GM19351 (cell line): ENCODE measurements at regions not wholly inside any gene's neighbourhood (a gene's known extent, or its start where the extent isn't known, plus 50 kb on each side); places are given as distances from the start of the nearest gene placed in this dataset.

ENCODE experiments used
- ATAC-seq: cut with Tn5 transposase; IDR thresholded peaks from one replicate; pipeline ENCODE4 v1.9.1; 2021; ENCODE audit warnings: mild to moderate bottlenecking, moderate library complexity; ENCODE audit not compliant: unreplicated experiment

DNA sequence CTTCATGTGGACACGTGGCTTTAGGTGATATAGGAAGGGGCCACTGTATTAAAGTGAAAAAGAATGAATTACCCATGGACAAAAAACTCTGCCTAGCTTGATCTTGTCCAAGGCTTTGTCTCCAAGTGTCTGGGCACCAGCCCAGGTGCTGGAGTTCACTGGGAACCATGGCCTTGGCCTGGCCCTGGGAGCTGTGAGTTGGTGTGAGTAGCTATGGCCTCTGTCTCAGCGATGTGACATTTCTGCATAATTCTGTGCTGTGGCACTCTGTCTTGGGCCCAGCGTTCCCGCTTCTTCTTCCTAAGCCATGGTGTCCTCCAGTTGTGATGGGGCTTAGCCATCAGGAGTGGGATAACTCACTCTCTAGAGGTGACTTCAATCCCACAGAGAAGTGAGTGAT lies 119.0 kb upstream of the PPP2R2D start:
- ATAC-seq = no peak

DNA sequence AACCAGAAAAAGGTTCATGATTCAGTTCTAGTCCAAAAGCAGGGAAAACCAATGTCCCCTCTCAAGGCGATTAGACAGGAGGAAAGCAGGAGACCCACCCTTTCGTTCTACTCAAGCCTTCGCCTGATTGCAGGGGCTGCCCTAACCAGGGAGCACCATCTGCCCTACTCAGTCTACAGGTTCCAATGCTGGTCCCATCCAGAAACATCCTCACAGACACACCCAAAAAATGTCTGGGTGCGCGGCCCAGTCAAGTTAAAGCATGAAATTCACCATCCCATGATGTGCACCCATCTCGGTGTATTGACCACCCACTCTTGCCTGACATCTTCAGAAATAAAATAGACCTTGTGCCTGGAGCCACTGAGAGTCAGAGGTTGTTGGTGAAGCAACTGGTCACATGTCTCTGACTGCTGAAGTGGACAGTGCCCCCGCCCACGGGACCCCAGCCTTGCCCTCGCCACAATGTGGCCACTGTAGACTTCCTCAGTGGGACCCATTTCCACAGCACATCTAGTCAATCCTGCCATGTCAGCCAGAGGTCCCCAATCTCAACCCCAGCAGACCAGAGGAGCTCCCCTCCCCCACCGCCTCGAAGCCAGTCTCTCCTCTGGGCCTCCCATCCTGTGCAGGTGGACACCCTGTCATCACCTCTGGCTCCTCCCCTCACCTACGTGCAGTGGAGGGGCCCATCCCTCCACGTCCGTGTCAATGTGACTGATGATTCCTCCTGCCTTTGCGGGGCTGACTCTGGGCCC lies 116.3 kb upstream of the PPP2R2D start:
- no peak for ATAC-seq

DNA sequence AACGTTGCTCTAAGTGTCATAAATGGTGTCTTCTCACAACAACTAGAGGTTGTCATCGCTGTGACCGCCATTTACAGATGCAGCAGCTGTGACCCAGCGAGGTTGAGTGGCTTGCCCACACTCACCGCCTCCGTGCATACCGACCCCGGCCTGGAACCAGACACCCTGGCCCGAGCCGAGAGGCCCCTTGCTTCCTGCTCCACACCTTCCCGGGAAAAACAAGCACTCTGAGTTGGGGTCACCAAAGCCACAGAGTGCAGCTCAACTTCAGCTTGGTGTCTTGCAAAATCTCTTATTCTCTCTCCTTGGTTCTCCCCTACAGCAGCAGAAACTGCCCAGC lies 115.7 kb upstream of the PPP2R2D start:
- ATAC-seq = no peak

DNA sequence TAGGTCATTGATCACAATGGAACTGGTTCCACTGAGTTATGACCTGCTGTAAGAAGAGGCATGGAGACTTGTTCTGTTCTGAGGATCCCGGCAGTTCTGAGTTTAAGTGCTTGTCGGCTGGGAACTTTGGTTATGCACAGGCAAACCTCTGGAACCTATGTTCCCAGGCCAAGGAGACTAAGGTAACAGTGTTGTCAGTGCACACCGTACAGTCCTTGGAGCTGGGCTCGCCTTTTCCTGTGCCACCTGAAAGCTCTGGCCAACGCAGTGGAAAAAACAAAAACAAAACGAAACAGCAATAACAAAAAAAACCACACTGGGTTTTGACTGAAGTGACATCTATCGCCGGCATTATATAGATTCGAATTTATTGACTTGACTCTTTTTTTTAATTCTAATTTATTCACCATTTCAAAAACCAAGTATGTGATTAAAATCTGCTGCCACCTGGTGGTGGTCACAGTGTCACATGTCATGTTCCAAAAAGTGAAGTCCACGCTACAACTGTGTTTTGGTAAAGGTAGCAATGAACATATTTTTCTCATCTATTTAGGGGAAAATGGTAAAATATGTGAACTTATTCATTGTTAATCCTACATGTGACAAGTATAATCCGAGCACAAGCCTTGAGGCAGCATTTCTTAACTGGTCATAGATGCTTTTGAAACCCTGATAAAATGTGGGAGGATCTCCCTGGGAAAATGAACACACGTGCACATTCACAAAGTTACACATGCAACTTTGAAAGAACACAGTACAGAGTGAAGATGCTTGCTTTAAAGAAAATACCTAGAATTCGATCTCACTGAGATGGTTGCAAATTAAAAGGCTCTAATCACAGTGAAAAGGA lies 113.8 kb upstream of the PPP2R2D start:
- ATAC-seq = no peak

DNA sequence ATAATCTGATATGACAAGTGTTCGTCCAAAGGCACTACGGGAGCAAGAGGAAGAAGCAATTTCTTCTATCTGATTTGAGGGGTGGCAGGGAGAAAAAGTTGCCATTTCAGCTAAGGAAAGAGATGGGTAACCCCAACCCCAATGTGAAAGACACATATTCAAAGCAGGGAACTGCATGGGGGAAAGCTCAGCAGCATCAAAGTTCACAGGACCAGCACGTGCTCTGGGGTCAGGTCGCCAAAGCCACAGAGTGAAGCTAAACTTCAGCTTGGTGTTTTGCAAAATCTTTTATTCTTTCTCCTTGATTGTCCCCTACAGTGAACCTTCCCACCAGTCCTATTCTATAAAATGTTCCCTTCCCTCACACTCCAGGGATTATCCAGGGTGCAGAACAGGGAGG lies 112.8 kb upstream of the PPP2R2D start:
- ATAC-seq = no peak

DNA sequence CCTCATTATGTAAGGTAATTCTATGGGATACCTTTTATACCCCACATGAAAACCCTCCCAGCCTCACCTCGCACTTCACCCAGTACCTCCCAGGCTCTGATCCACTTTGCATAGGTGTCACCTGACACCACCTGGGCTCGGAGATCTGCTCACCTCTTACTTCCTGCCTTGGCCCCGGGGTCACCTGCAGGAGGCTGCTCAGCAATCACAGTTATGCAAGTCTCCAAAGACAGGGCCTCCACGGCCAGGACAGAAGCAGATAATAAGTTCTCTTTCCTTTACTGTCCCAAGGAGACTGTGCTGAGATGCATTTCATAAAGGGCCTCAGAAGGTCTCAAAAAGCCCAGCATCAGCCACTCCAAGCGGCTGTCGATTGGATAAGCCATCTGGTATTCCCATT lies 112.4 kb upstream of the PPP2R2D start:
- no peak for ATAC-seq

DNA sequence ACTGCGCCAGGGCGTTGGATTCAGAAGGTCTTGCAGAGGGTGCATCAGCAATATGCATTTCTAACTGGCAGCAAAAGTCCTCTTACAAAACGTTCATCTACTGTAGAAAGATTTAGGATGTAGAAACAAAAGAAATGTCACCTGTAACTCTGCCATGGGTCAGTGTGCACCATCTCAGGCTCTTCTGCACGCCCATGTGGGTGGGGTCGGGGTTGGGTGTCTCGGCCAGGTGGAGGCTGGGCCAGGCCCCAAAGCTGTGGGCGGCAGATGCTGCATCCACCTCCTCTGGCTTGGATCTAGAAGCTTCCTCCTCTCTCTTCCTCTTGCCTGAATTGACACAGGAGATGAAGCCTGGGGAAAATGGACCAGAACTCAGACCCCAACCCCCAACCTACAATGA lies 111.3 kb upstream of the PPP2R2D start:
- ATAC-seq = no peak

DNA sequence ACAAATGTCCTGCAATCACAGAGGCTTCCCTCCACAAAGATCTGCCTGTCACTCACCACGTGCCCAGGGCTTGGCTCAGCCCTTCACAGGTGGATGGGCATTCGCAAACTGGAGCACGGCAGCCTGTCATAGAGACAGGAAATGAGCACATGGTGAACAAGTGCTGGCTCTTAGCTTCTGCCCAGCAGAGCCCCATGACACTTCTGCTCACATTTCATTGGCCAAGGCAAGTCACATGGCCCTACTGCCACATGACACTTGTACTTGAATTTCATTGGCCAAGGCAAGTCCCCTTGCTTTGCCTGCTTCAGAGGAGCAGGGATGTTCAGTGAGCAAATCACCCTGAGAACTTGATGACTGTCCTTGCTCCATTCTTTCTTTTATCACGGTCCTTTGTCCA lies 110.8 kb upstream of the PPP2R2D start:
- ATAC-seq = no peak

DNA sequence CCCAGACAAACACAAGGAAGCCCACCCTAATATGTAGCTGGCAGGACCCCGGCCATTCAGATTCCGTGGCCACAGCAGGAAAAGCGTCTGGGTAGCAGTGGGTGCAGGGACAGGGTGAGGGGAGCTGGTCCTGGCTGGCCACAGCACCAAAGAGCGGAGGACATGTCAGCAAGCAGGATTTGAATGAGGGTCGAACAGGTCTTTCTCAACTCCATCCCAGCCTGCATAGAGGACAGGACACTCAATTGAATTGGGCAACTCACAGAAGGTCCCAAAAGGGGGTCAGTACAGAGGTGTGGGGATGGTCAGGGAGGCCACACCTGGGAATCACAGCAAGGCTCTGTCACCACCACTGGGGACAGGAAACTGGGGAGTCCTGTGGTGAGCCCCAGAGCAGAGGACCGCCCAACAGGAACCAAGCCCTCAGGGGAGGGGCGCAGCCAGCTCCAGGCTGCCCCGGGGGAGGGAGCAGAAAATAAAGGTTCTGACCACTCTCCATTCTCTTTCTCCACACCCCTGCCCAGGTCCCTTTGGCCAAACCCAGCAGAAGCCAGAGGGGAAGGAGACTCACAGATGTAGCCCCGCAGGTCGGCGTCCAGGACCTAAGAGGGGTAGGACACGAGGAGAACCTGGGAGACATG lies 108.7 kb upstream of the PPP2R2D start:
- ATAC-seq = no peak

DNA sequence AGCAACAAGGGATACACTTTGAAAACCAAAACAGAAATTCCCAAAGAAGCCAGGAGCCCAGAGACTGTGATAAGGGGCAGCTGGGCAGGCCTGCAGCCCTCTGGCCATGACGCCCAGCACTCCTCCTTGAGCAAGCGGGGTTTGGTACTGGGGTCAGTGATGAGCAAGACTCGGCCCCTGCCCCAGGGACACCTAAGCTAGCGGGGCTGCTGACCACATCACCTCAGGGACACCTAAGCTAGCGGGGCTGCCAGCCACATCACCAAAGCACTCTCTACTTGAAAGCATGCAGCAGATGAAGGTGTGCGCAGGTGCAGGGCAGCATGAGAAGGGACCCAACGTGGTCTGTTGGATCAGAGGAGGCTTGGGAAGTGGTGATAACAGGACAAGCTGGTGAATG lies 108.0 kb upstream of the PPP2R2D start:
- ATAC-seq = no peak

DNA sequence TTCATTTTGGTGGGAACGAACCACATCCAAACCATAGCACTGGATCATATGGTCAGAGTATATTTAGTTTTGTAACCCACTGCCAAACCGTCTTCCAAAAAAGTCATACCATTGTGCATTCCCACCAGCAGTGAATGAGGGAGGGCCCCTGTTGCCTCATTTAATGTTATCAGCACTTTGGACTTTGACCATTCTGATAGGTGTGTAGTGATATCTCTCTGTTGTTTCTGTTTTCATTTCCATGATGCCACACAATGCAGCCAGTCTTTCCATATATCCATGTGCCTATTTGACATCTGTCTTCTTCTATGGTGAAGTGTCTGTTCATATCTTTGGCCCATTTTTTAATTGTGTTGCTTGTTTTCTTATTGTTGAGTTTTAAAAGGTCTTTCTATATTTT lies 105.0 kb upstream of the PPP2R2D start:
- no peak for ATAC-seq

DNA sequence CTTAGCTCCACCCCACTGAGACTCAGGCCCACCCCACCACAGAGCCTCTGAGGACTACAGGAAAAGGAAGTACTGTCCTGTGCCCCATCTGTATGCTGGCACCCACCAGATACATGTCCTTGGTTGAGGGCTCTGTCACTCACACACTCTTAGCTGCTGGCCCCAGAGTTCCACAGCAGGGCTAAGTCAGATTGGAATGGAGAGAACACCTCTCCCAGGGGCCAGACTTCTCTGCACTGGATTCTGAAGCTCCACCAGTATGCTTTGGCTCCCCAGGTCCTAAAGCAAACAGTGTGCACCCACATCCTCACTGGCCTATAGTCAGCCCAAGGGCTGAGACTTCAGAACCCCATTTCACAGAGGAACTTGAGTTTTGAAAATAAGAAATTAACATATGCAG lies 103.2 kb upstream of the PPP2R2D start:
- no peak for ATAC-seq

DNA sequence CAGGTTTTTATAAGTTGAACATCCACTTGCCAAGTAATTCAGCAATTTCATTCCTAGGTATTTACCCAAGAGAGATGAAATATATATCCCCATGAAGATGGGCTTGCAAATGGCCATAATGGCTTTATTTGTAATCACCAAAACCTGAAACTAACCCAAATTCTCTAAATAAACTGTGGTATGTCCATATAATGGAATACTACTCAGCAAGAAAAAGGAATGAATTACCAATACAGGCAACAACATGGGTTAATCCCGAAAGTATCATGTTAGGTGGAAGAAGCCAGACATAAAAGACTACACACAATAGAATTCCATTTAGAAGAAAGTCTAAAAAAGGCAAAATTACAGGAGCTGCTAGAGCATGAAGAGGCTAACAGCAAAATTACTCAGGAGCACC lies 101.4 kb upstream of the PPP2R2D start:
- no peak for ATAC-seq

DNA sequence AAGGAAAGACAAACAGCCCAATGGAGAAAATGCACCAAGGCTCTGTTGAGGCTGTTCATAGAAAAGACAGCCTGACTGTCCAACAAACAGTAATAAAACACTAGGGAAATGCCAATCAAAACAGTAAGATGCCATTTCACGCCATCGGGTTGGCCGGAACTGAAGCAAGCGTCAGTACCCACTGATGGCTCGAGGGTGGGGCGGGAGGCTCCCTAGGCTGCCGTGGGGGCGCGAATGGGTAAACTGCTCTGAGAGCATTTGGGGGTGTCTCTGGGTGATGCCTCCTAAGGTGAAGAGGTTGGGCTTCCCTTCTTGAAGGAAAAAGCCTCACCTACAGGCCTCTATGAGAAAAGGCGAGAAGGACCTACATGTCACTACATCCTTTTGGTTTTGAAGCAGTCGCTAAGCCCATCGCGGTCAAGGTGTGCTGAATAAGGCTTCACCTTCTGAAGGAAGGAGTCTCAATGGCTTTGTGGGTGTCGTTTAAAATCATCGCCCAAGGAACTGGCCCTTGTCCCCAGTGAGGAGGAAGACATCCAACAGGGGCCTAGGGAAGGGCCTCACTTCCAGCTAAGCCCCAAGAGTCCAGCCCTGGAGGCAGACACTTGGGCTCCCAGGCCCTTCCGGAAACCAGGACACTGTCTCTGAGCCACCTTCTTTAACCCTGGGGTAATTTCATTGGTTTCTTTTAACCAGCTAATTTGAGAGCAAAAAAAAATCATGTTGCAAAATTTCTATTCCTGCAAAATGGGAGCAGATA lies 98.5 kb upstream of the PPP2R2D start:
- ATAC-seq = no peak

DNA sequence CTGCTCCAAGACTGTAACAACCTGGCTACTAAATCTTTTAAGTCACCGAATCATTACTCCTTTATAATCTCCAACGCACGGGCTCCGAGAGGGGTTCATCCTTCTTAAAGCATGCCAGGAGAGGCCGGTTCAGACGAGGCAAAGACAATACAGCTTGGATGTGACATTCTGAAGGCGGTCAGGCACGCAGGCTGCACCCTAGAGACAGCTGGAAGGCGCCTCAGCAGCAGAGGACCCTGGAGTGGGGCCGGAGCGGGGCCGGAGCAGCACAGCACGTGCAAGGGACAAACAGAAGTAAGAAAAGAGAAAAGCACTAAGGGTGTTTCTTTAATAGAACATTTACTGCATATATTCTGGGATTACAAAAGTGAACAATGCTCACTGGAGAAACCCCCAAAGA lies 97.8 kb upstream of the PPP2R2D start:
- ATAC-seq = no peak

DNA sequence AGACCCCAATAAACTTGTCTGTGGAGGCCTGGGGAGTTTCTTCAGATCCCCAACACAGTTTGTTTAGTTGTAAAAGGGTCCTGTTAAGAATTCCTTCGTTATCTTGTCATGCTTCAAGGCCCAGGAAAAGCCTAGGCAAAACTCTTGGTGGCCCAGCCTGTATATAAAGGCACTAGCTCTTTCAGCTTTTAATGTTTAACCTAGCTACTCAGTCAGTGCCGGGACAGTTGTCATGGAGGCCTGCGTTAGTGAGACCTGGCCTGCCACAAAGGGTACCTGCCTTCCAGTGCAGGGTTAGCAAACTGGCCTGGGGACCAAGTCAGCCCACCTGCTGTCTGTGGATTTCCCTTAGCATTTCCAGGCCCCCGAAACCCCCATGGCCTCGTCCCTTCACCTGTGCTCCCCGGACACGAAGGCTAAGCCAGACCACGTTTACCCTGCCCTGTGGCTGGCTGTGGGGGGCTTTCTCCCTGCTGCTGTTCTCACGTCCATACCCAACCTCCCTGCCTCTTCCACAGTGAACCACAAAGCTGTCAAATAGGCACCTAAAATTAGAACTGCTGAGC lies 96.9 kb upstream of the PPP2R2D start:
- ATAC-seq = no peak

DNA sequence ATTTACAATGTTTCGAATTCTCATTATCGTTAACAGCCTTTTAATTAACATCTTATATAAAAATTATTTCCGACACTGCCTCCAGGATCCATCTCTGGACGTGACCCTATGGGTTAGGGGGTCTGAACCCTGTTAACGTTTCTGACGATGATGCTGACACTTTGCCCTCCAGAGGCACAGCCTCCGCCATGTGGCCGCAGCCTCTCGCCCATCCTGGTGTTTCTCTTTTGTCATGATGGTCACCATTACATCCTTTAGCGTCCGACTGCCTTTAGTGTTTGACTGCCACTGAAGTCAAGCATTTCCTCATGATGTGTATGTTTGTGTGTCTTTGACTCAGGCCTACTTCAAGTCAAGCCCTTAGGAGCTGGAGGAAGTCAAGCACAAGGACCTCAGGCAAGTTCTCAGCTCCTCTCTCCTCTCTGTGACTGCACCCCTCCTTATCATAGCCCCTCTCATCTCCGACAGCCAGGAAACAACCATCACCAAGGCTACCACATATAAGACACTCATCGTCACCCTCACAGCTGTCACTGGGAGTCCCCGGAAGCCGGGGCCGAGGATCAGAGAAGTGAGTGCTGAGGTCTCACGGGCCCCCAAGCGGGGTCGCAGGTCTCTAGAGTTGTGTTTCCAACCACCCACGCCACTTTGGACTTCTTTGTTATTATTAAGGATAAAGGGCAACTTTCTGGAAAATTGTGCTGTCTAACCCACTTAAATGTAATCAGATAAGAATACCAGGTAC lies 96.1 kb upstream of the PPP2R2D start:
- ATAC-seq = no peak

DNA sequence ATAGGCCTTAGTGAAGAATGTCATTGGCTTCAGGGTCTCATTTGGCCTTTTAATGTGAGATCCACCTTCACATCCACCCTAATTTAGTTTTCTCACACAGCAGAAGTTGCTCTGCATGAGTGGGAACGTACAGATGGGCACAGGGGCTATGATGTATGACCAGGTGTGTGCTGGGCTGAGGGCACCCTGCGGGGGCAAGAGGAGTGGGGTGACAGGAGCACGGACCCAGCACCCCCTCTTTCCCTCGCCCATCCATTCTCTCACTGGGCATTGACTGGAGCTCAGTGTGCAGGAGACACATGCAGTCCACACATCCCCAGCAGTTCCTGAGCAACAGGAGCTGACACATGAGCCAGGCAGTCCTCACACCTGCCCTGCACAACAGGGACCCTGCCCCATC lies 95.1 kb upstream of the PPP2R2D start:
- no peak for ATAC-seq

DNA sequence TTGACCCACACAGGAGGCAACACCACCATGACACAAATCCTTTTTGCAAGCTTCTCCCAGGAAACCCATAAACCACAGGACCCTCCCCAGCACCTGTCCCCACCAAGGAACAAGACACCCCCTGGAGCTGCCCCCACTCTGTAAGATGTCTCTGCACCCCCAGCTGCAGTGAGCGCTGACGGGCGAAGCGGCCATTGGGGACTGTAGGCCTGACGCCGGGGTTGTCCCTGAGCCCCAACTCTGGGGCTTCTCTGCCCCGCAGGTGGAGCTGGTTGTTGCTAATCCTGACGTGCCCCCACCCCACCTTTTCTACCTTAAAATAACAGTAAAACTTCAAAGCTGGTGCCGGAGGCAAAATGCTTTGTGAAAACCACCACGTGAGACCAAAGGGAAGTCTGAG lies 94.7 kb upstream of the PPP2R2D start:
- ATAC-seq = no peak

DNA sequence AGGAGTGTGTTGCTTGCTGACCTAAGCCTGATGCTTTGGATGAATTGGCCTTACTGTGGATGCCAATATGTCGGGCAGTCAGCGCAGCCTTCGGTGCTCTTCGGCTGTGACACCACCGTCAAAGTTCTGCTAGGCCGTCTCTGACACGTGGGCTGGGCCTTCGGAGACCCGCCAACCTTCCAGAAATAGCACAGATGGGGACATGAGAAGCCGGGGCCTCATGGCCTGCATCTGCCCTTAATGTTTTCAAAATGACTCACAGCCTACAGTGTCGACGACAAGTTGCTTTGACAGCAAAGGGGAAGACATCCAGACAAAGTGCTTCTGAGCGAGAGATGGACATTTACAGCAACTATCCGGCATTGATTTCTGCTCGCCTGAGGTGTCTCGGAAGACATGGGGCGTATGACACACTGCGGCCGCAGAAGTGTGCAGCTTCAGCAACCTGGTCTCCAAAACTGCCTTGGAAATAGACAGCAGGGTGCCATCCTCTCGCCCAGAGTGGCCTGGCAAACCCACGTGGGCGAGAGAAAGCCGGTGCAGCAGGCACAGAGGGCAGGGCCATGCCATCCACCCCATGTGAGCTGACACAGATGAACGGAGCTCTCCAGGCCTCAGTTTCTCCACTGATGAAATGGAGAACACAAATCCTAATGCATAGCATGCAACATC lies 94.0 kb upstream of the PPP2R2D start:
- ATAC-seq = no peak
